ENCODE measurements at regions not wholly inside any gene's neighbourhood (a gene's known extent, or its start where the extent isn't known, plus 50 kb on each side); places are given as distances from the start of the nearest gene placed in this dataset.

GRCh38 chr3:144424606-144425005 is 453.0 kb downstream of the DIPK2A start:
- TF ChIP-seq CTCF (IDR thresholded peaks at IDR 0.05) (no peak), POLR2A (IDR thresholded peaks at IDR 0.05) (no peak)
